Stomach smooth muscle (tissue), 2 donors: ENCODE measurements at regions not wholly inside any gene's neighbourhood (a gene's known extent, or its start where the extent isn't known, plus 50 kb on each side); places are given as distances from the start of the nearest gene placed in this dataset.

Source experiments
- H3K27ac ChIP-seq: one replicate; pipeline ENCODE4 v1.7.0; 2013; ENCODE audit warnings: mild to moderate bottlenecking, low read length, inconsistent platforms
- H3K27me3 ChIP-seq, 2 donors: one replicate each; pipeline ENCODE4 v1.7.0; 2013; ENCODE audit warnings: low read length in 2 of 2; ENCODE audit not compliant: insufficient read depth in 2 of 2, control insufficient read depth in 1 of 2
- H3K36me3 ChIP-seq, 2 donors: one replicate each; pipeline ENCODE4 v1.7.0; 2013; ENCODE audit warnings: low read length in 2 of 2; ENCODE audit not compliant: control insufficient read depth in 2 of 2, insufficient read depth in 2 of 2
- H3K4me1 ChIP-seq: one replicate; pipeline ENCODE4 v1.7.0; 2013; ENCODE audit warnings: low read length; ENCODE audit not compliant: control insufficient read depth, insufficient read depth
- H3K4me3 ChIP-seq, 2 donors: one replicate each; pipeline ENCODE4 v1.7.0; 2013; ENCODE audit warnings: low read length in 2 of 2
- H3K9ac ChIP-seq, 2 donors: one replicate each; pipeline ENCODE4 v1.7.0; 2013; ENCODE audit warnings: low read length in 2 of 2, mild to moderate bottlenecking in 1 of 2
- H3K9me3 ChIP-seq, 2 donors: one replicate each; pipeline ENCODE4 v1.7.0; 2013; ENCODE audit warnings: low read length in 2 of 2; ENCODE audit not compliant: control insufficient read depth in 2 of 2
- donor health status: healthy.
- donor health status: Pancreatic carcinoma.

DNA sequence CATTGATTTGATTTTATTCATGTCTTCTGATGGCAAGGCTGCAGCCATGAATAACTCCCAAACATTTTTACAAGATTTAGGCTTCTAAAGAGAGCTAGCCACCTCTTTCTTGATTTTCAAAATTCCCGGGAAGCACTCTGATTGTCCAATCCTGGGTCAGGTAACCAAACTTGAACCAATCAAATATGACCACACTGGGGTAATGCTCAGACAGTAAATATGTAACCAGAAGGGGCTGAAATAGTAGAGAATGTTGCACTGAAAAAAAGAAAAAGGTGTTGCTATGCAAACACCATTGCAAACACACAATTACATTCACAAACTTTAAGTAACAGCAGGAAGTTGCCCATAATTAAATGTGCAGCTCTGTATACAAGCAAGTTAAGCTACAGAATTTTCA, 112.9 kb upstream of the IQCM start:
- Histone ChIP-seq H3K4me1 (no peaks in the 10 kb centered on the region), H3K36me3 (no peaks in the 10 kb centered on the region), H3K9ac (no peak overlapping the region), H3K4me3 (no peak overlapping the region), H3K27me3 (no peaks in the 10 kb centered on the region), H3K27ac (no peak overlapping the region), H3K9me3 (no peaks in the 10 kb centered on the region)

DNA sequence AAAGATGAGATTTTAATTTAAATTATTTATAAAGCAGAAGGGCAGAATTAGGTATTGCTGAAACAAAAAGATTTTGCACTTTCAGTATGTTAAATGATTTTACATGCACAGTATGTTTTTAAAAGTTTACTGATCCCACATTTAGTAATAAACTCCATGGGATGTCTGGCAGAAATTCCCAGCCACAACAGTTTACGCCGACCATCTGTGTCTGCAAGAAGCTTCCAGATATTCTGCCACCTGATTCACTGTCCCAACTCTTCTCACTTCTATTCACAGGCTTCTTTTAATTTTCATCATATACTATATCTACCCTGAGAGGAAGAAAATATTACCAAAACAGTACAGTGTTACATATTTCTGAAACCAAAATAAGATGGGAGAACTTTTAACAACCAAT, 115.8 kb upstream of the IQCM start:
- Histone ChIP-seq H3K4me3 (no peak overlapping the region), H3K36me3 (no peaks in the 10 kb centered on the region), H3K27ac (no peak overlapping the region), H3K9me3 (no peaks in the 10 kb centered on the region), H3K4me1 (no peaks in the 10 kb centered on the region), H3K9ac (no peak overlapping the region), H3K27me3 (no peaks in the 10 kb centered on the region)

DNA sequence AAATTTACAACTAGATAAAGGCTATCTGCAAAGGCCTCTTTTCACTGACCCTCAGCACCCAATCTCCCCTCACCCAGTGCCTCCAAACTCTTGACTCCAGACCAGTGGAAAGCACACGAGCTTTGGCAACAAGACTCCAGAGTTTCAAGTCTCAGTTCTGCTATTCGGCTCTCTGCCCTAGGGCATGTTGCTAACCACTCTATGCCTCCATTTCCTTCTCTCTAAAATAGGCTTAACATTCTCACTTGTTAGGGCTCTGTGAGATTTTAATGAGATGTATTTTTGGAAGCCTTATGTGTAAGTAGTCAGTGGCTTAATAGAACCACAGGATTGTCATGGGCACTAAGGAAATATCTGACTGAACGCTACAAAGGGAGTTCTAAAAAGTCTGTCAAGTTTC, 116.5 kb upstream of the IQCM start:
- Histone ChIP-seq H3K27me3 (no peaks in the 10 kb centered on the region), H3K27ac (no peak overlapping the region), H3K36me3 (no peaks in the 10 kb centered on the region), H3K9me3 (no peaks in the 10 kb centered on the region), H3K9ac (no peak overlapping the region), H3K4me1 (no peaks in the 10 kb centered on the region), H3K4me3 (no peak overlapping the region)

DNA sequence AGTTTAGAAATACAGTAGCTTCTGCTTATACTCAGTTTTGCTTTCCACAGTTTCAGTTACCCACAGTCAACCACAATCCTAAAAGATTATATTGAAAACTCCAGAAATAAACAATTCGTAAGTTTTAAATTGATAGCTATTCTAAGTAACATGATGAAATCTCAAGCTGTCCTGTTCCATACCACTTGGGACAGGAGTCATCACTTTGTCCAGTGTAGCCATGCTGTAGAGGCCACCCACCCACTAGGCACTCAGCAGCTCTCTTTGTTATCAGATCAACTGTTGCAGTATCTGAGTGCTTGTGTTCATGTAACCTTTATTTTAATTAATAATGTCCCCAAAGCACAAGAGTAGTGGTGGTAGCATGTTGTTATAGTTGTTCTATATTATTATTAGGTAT, 117.5 kb upstream of the IQCM start:
- Histone ChIP-seq H3K4me1 (no peaks in the 10 kb centered on the region), H3K27me3 (no peaks in the 10 kb centered on the region), H3K36me3 (no peaks in the 10 kb centered on the region), H3K9ac (no peak overlapping the region), H3K9me3 (no peaks in the 10 kb centered on the region), H3K4me3 (no peak overlapping the region), H3K27ac (no peak overlapping the region)

DNA sequence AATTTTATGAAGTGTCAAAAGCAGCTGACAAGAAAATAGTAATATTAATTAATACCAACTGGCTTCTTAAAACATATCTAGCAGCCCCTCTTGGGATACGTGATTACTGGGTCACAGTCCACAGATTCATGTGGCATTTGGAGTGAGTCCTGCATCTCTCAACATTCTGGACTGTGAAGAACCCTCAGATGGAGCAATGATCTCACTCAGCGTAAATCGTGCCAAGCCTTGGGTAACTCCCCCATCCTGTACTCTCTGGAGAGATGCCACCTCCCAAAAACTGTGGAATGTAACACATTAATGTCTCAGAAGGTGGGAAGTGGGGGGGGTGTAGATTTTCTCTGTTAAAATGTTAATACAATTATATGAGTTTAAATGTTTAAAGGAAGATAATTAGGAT, 118.2 kb upstream of the IQCM start:
- H3K27me3 ChIP-seq = no peaks in the 10 kb centered on the region
- H3K4me3 ChIP-seq = no peak overlapping the region
- no peaks in the 10 kb centered on the region for H3K4me1 ChIP-seq
- no peaks in the 10 kb centered on the region for H3K36me3 ChIP-seq
- H3K9ac ChIP-seq = no peak overlapping the region
- no peaks in the 10 kb centered on the region for H3K9me3 ChIP-seq
- no peak overlapping the region for H3K27ac ChIP-seq

DNA sequence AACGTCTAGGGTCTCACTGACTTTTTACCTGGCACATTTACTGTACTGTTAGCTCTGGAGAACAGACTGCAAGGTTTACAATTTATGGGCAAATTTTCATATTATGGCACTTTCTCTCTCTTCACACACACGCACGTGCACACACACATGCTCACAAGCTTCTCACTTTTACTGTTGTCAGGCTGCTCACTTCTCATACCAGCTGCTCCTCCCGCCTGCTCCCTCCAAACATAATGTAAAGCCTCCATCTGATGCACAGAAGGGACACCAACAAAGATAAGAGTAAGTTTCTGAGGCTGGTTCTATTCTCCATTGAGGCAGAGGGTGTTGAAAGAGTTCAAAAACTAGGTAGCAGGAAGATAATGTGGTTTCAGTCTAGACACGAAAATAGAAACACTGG, 128.9 kb upstream of the DCLK2 start:
- Histone ChIP-seq H3K36me3 (no peaks in the 10 kb centered on the region), H3K9me3 (no peaks in the 10 kb centered on the region), H3K4me3 (no peak overlapping the region), H3K27ac (no peak overlapping the region), H3K27me3 (no peaks in the 10 kb centered on the region), H3K9ac (no peak overlapping the region), H3K4me1 (no peaks in the 10 kb centered on the region)

DNA sequence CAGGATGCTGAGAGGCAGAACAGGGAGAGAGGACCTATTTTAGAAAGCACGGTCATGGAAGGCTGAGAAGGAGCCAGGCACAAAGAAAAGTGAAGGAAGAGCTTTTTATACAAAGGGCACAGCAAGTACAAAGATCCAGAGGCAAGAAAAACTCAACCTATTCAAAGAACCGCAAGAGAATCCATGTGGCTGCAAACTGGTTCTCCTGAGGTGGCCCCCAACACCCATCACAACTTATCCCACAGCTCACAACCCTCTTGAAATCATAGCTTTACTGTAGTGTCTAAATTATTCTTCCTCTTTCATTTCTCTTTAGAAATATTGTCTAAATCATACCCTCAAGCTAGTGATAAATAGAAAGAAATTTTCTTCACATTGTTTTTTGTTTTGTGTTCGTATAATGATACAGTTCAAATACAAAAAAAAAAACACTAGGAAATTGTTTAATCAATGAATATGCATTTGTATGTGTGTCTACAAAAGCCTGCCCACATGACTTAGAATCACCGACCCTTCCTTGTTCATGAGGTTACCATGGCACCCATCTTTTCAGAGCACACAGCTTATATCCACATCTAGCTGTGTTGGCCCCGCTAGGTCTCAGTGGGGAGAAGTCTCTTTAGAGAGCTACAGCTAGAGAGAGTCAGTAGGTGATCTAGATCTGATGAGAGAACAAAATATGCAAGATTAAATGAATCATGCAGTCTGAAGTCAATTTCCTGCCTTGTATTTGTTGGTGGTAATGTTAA, 126.9 kb upstream of the DCLK2 start:
- no peaks in the 10 kb centered on the region for H3K4me1 ChIP-seq
- H3K27ac ChIP-seq = no peak overlapping the region
- H3K36me3 ChIP-seq = no peaks in the 10 kb centered on the region
- no peaks in the 10 kb centered on the region for H3K9me3 ChIP-seq
- no peaks in the 10 kb centered on the region for H3K27me3 ChIP-seq
- no peak overlapping the region for H3K4me3 ChIP-seq
- H3K9ac ChIP-seq = no peak overlapping the region

DNA sequence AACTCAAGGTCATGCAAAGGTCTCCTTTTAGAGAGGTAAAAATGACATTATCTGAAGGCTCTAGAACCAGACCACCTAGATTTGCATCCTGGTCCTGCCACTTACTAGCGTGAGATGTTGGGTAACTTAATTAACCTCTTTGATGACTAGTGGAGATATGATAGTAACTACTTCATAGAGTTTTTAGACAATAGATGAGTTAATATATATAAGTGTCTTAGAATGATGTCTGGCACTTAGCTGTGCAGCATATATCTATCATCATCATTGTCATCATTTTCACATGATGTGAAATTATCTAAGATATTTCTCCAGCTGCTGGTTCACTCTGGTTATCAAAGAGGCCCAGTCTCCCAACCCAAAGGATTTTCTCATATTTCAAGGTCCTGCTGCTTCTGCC, 126.1 kb upstream of the DCLK2 start:
- H3K36me3 ChIP-seq = no peaks in the 10 kb centered on the region

DNA sequence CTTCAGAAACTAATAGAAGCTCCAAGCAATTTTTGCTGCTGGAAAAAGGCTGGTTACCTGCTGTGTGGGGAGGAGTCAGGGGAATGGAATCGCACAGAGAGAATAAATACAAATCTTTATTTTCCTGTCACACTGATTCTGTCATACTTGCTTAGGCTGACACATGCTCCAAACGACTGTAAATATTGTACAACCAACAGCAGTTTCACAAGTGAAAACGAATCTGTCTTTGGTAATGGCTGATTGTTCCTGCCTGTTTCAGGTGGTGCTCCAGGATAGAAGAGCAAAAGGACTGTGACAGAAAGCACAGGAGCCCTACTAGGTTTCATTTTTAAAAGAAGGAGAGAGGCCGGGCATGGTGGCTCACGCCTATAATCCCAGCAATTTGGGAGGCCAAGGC, 125.5 kb upstream of the DCLK2 start:
- Histone ChIP-seq H3K4me1 (no peaks in the 10 kb centered on the region), H3K9me3 (no peaks in the 10 kb centered on the region), H3K27me3 (no peaks in the 10 kb centered on the region), H3K9ac (no peak overlapping the region), H3K4me3 (no peak overlapping the region), H3K27ac (no peak overlapping the region), H3K36me3 (no peaks in the 10 kb centered on the region)

More for the DNA sequence above, 126.1 kb upstream of the DCLK2 start:
- Histone ChIP-seq H3K9me3 (no peaks in the 10 kb centered on the region), H3K9ac (no peak overlapping the region), H3K27ac (no peak overlapping the region), H3K4me3 (no peak overlapping the region), H3K4me1 (no peaks in the 10 kb centered on the region), H3K27me3 (no peaks in the 10 kb centered on the region)

DNA sequence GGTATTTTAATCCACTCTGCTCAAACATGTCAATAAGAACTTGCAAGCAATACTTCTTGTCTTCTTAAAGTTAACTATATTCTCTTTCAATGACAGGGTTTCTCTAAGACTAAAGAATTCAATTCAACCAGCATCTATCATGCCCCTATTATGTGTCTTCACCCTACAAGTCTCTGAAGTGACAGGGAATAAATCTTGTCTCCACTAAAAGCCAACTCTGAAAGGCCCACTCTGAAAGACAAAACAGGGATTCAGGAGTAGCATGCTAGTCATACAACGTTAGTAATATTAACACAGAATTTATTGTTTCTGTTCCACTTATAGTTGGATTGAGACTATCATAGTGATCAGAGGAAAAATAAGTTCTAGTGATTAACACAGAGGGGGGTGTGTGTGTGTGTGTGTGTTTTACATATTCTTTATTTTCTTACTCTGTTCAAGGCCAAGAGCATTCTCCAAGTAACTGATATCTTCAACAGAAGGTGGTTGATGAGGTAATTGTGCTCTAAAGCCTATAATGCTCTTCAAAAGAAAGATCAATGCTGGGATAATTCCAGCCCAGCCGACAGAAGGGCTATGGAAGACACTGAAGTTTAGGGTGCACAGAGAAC, 122.4 kb upstream of the DCLK2 start:
- H3K36me3 ChIP-seq = no peaks in the 10 kb centered on the region
- H3K9ac ChIP-seq = no peak overlapping the region
- H3K9me3 ChIP-seq = no peaks in the 10 kb centered on the region
- H3K4me1 ChIP-seq = no peaks in the 10 kb centered on the region
- H3K27me3 ChIP-seq = no peaks in the 10 kb centered on the region
- H3K27ac ChIP-seq = no peak overlapping the region
- no peak overlapping the region for H3K4me3 ChIP-seq

DNA sequence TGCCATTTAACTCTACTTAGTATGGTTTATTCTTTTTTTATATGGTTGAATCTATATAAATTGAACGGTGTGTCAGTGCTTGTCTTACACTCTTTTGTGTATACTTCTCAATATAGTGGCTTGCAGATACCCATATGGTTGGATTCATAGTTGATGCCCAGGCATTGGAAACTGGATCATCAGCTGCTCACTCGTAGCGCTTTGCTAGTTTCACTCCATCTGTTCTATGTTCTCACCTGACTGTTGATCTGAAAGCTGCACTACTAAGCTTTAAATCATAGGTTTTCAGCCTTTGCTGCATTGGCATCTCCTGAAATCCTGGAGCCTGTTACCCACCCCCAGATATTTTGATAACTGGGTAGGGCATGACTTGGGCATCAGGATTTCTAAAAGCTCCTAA, 121.6 kb upstream of the DCLK2 start:
- Histone ChIP-seq H3K4me1 (no peaks in the 10 kb centered on the region), H3K4me3 (no peak overlapping the region), H3K9me3 (no peaks in the 10 kb centered on the region), H3K27me3 (no peaks in the 10 kb centered on the region), H3K36me3 (no peaks in the 10 kb centered on the region), H3K27ac (no peak overlapping the region), H3K9ac (no peak overlapping the region)
